ENCODE measurements at regions not wholly inside any gene's neighbourhood (a gene's known extent, or its start where the extent isn't known, plus 50 kb on each side); places are given as distances from the start of the nearest gene placed in this dataset.

- FAIRE-seq (no peak), DNase-seq (ENCODE audit: low read depth, low spot score) (no peak)
- Histone ChIP-seq H3K4me1 (ENCODE audit: control insufficient read depth, extremely low read depth, insufficient read depth, low read length) (no peaks in the 10 kb centered on the region), H3K36me3 (ENCODE audit: control insufficient read depth in 2 of 2, extremely low read depth in 1 of 2, insufficient read depth in 2 of 2, low read length in 2 of 2) (no peaks in the 10 kb centered on the region), H3K79me2 (ENCODE audit: control insufficient read depth, insufficient read depth, low read length) (no peaks in the 10 kb centered on the region), H3K9me3 (replicated peaks; ENCODE audit: control insufficient read depth, insufficient read depth, low read length) (no peaks in the 10 kb centered on the region), H3K9ac (replicated peaks; ENCODE audit: extremely low read depth, insufficient read depth, low read length) (no peak overlapping the region), H2AFZ (ENCODE audit: low read depth, low read length) (no peak overlapping the region), H3K27me3 (ENCODE audit: control insufficient read depth in 2 of 2, insufficient read depth in 2 of 2, low read length in 2 of 2) (no peaks in the 10 kb centered on the region), H4K20me1 (replicated peaks; ENCODE audit: control insufficient read depth, extremely low read depth, insufficient read depth, low read length) (no peaks in the 10 kb centered on the region), H3K4me2 (ENCODE audit: insufficient read depth, low read length) (no peak overlapping the region), H3K9me1 (replicated peaks; ENCODE audit: control insufficient read depth, extremely low read depth, insufficient read depth, low read length) (no peaks in the 10 kb centered on the region), H3K4me3 (replicated peaks in 1 of 3; ENCODE audit: insufficient read depth in 1 of 3, low read depth in 1 of 3, low read length in 3 of 3) (no peak overlapping the region), H3K27ac (ENCODE audit: insufficient read depth, low read depth, low read length) (no peak overlapping the region)
- ChIA-PET CTCF (no interaction called here), POLR2A (no interaction called here)
- BruUV-seq (replicated peaks): no TSS peak
- no peak for TF ChIP-seq POLR2AphosphoS5 (IDR thresholded peaks at IDR 0.05; ENCODE audit: insufficient read depth, low read depth, low read length)
- no peak for TF ChIP-seq MYC (IDR thresholded peaks at IDR 0.05; ENCODE audit: low read depth, low read length)
- no peak for TF ChIP-seq FOS (IDR thresholded peaks at IDR 0.05; ENCODE audit: borderline replicate concordance, insufficient read depth, low read length)
- TF ChIP-seq POLR2A (IDR thresholded peaks at IDR 0.05; ENCODE audit: low read depth, low read length): no peak
- TF ChIP-seq MAX (IDR thresholded peaks at IDR 0.05; ENCODE audit: insufficient read depth, insufficient read length): no peak
- TF ChIP-seq CTCF (IDR thresholded peaks at IDR 0.05; ENCODE audit: extremely low read depth in 1 of 2, insufficient read depth in 1 of 2, low read depth in 1 of 2, low read length in 2 of 2): no peak
- intact Hi-C loops (cut with micrococcal nuclease): no loop called here
- dilution Hi-C loops (cut with MboI; ENCODE audit: extremely low pct_ligation_motif_present, low sequenced_read_pairs): no loop called here
These were observed 55.2 kb upstream of the GIMD1 start for GRCh38 chr4:106423791-106424190.

GRCh38 chr4:106422766-106423165 is 54.2 kb upstream of the GIMD1 start:
- ChIA-PET POLR2A (no interaction called here), CTCF (interaction anchor here (0.8 kb wide), 1 partner anchor 12 kb away, joined by 3 read pairs; no protein-coding TSS in a partner anchor)
- no peaks in the 10 kb centered on the region for H3K9me3 ChIP-seq (replicated peaks; ENCODE audit: control insufficient read depth, insufficient read depth, low read length)
- no peak for FAIRE-seq
- H3K4me3 ChIP-seq (replicated peaks in 1 of 3; ENCODE audit: insufficient read depth in 1 of 3, low read depth in 1 of 3, low read length in 3 of 3): no peak overlapping the region
- DNase-seq (ENCODE audit: low read depth, low spot score): no peak
- no TSS peak for BruUV-seq (replicated peaks)
- dilution Hi-C loops (cut with MboI; ENCODE audit: extremely low pct_ligation_motif_present, low sequenced_read_pairs) (no loop called here), intact Hi-C loops (cut with micrococcal nuclease) (no loop called here)
- no peaks in the 10 kb centered on the region for H3K9me1 ChIP-seq (replicated peaks; ENCODE audit: control insufficient read depth, extremely low read depth, insufficient read depth, low read length)
- no peak overlapping the region for H3K9ac ChIP-seq (replicated peaks; ENCODE audit: extremely low read depth, insufficient read depth, low read length)
- TF ChIP-seq EZH2 (IDR thresholded peaks at IDR 0.05; ENCODE audit: borderline replicate concordance, low read depth, low read length, severe bottlenecking) (no peak), POLR2AphosphoS5 (IDR thresholded peaks at IDR 0.05; ENCODE audit: insufficient read depth, low read depth, low read length) (no peak), MYC (IDR thresholded peaks at IDR 0.05; ENCODE audit: low read depth, low read length) (no peak), JUN (IDR thresholded peaks at IDR 0.05; ENCODE audit: borderline replicate concordance, insufficient read depth, insufficient read length, low read depth) (no peak), MAX (IDR thresholded peaks at IDR 0.05; ENCODE audit: insufficient read depth, insufficient read length) (no peak)
- no peaks in the 10 kb centered on the region for H3K79me2 ChIP-seq (ENCODE audit: control insufficient read depth, insufficient read depth, low read length)
- no peaks in the 10 kb centered on the region for H3K4me1 ChIP-seq (ENCODE audit: control insufficient read depth, extremely low read depth, insufficient read depth, low read length)
- no peaks in the 10 kb centered on the region for H4K20me1 ChIP-seq (replicated peaks; ENCODE audit: control insufficient read depth, extremely low read depth, insufficient read depth, low read length)
- no peak overlapping the region for H3K4me2 ChIP-seq (ENCODE audit: insufficient read depth, low read length)
- H2AFZ ChIP-seq (ENCODE audit: low read depth, low read length): no peak overlapping the region
- no peaks in the 10 kb centered on the region for H3K36me3 ChIP-seq (ENCODE audit: control insufficient read depth in 2 of 2, extremely low read depth in 1 of 2, insufficient read depth in 2 of 2, low read length in 2 of 2)
- H3K27me3 ChIP-seq (ENCODE audit: control insufficient read depth in 2 of 2, insufficient read depth in 2 of 2, low read length in 2 of 2): no peaks in the 10 kb centered on the region
- H3K27ac ChIP-seq (ENCODE audit: insufficient read depth, low read depth, low read length): no peak overlapping the region

All from endothelial cell of umbilical vein (primary cell).